ENCODE measurements at regions not wholly inside any gene's neighbourhood (a gene's known extent, or its start where the extent isn't known, plus 50 kb on each side); places are given as distances from the start of the nearest gene placed in this dataset.

DNA sequence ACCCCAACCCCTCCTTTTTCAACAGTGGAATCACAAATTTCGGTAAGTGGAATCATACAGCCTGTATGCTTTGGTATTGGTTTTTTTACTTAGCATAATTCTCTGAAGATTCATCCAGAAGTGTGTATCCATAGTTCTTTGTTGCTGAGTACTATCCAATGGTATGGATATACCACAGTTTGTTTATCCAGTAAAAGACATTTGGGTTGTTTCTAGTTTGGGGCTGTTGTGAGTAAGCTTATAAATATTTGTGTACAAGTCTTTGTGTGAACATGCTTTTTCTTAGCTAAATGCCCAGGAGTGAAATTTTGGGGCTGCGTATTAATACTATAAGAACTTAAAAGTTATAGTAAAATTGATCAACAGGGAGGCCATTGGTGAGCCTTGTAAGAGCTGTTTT is 57.5 kb upstream of the GC start:
- TF ChIP-seq, protein P1, sequence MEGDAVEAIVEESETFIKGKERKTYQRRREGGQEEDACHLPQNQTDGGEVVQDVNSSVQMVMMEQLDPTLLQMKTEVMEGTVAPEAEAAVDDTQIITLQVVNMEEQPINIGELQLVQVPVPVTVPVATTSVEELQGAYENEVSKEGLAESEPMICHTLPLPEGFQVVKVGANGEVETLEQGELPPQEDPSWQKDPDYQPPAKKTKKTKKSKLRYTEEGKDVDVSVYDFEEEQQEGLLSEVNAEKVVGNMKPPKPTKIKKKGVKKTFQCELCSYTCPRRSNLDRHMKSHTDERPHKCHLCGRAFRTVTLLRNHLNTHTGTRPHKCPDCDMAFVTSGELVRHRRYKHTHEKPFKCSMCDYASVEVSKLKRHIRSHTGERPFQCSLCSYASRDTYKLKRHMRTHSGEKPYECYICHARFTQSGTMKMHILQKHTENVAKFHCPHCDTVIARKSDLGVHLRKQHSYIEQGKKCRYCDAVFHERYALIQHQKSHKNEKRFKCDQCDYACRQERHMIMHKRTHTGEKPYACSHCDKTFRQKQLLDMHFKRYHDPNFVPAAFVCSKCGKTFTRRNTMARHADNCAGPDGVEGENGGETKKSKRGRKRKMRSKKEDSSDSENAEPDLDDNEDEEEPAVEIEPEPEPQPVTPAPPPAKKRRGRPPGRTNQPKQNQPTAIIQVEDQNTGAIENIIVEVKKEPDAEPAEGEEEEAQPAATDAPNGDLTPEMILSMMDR (IDR thresholded peaks at IDR 0.05; ENCODE audit: low read length) = no peak
- no peak for TF ChIP-seq EZH2 (IDR thresholded peaks at IDR 0.05; ENCODE audit: borderline replicate concordance, low read length)
